GM18508 (cell line): ENCODE measurements at regions not wholly inside any gene's neighbourhood (a gene's known extent, or its start where the extent isn't known, plus 50 kb on each side); places are given as distances from the start of the nearest gene placed in this dataset.
A peak's percentile ranks its signal among the peaks of the same experiment; 100 is the strongest.

ENCODE experiments used
- ATAC-seq: cut with Tn5 transposase; IDR thresholded peaks from one replicate; pipeline ENCODE4 v1.9.1; 2021; ENCODE audit warnings: moderate number of reproducible peaks; ENCODE audit not compliant: insufficient read depth, unreplicated experiment

GRCh38 chr9:27861887-27862286 lies 288.6 kb upstream of the C9orf72 start:
- no peak for ATAC-seq

- no peak for ATAC-seq
Measured at GRCh38 chr9:27864644-27865438, 291.6 kb upstream of the C9orf72 start.

GRCh38 chr9:27866741-27867140 lies 293.5 kb upstream of the C9orf72 start:
- ATAC-seq: no peak

- ATAC-seq: no peak
Measured at GRCh38 chr9:27870404-27870803, 297.1 kb upstream of the C9orf72 start.

GRCh38 chr9:27880156-27880555 lies 306.9 kb upstream of the C9orf72 start:
- no peak for ATAC-seq

- ATAC-seq: no peak
Measured at GRCh38 chr9:27880635-27881034, 307.4 kb upstream of the C9orf72 start.

GRCh38 chr9:27888661-27889295 lies 315.5 kb upstream of the C9orf72 start:
- peak; percentile 92 for ATAC-seq

GRCh38 chr9:27924502-27924901 lies 351.2 kb upstream of the C9orf72 start:
- ATAC-seq: no peak

GRCh38 chr9:27925815-27926214 lies 352.5 kb upstream of the C9orf72 start:
- no peak for ATAC-seq

- ATAC-seq: no peak
Measured at GRCh38 chr9:27929841-27930240, 356.6 kb upstream of the C9orf72 start.

- no peak for ATAC-seq
Measured at GRCh38 chr9:27933210-27934025, 360.1 kb upstream of the C9orf72 start.

- no peak for ATAC-seq
Measured at GRCh38 chr9:27934471-27934870, 361.2 kb upstream of the C9orf72 start.

- no peak for ATAC-seq
Measured at GRCh38 chr9:27939186-27939585, 365.9 kb upstream of the C9orf72 start.

GRCh38 chr9:27940535-27940934 lies 367.3 kb upstream of the C9orf72 start:
- no peak for ATAC-seq

GRCh38 chr9:27943501-27943900 lies 370.2 kb upstream of the C9orf72 start:
- no peak for ATAC-seq

GRCh38 chr9:27945386-27945785 lies 372.1 kb upstream of the C9orf72 start:
- no peak for ATAC-seq

GRCh38 chr9:27950382-27950781 lies 377.1 kb upstream of the C9orf72 start:
- ATAC-seq: no peak

GRCh38 chr9:27954858-27955257 lies 381.6 kb upstream of the C9orf72 start:
- no peak for ATAC-seq

- ATAC-seq: no peak
Measured at GRCh38 chr9:27963836-27964235, 390.6 kb upstream of the C9orf72 start.

- no peak for ATAC-seq
Measured at GRCh38 chr9:27967210-27967609, 393.9 kb upstream of the C9orf72 start.

GRCh38 chr9:27977931-27978330 lies 404.6 kb upstream of the C9orf72 start:
- no peak for ATAC-seq
